UCSD-AML1 (cell line): ENCODE measurements at regions not wholly inside any gene's neighbourhood (a gene's known extent, or its start where the extent isn't known, plus 50 kb on each side); places are given as distances from the start of the nearest gene placed in this dataset.
"Not testable (repeated sequence)": the region's sequence is repeated elsewhere in the genome, so short reads cannot be mapped to it uniquely, and the experiment has no call there.

Experiments
- DNase-seq: peaks from one replicate; lab custom pipeline; 2025; ENCODE audit not compliant: unreplicated experiment; lab: John Stamatoyannopoulos, UW

GRCh38 chr6:152811785-152812184 lies 61.2 kb downstream of the VIP start:
- DNase-seq, result no peak

GRCh38 chr6:152815230-152815872 lies 64.8 kb downstream of the VIP start:
- no peak for DNase-seq

- no peak for DNase-seq
Observed at GRCh38 chr6:152816055-152816454, 65.5 kb downstream of the VIP start.

- DNase-seq, result no peak
Observed at GRCh38 chr6:152821525-152821924, 70.9 kb downstream of the VIP start.

GRCh38 chr6:152824666-152825065 lies 74.1 kb downstream of the VIP start:
- DNase-seq, result no peak

- no peak for DNase-seq
Observed at GRCh38 chr6:152828431-152828830, 77.8 kb downstream of the VIP start.

- not testable (repeated sequence) for DNase-seq
Observed at GRCh38 chr6:152834366-152834765, 83.8 kb downstream of the VIP start.

GRCh38 chr6:152836523-152836922 lies 85.9 kb downstream of the VIP start:
- no peak for DNase-seq

GRCh38 chr6:152845421-152845820 lies 94.8 kb downstream of the VIP start:
- no peak for DNase-seq

GRCh38 chr6:152846825-152847224 lies 96.2 kb downstream of the VIP start:
- DNase-seq, result no peak

GRCh38 chr6:152848919-152849318 lies 98.3 kb downstream of the VIP start:
- no peak for DNase-seq

GRCh38 chr6:152854086-152854795 lies 103.6 kb downstream of the VIP start:
- no peak for DNase-seq

- DNase-seq, result no peak
Observed at GRCh38 chr6:152858141-152858540, 107.5 kb downstream of the VIP start.

- DNase-seq, result no peak
Observed at GRCh38 chr6:152859225-152859624, 108.6 kb downstream of the VIP start.

GRCh38 chr6:152863618-152864326 lies 113.2 kb downstream of the VIP start:
- no peak for DNase-seq

- no peak for DNase-seq
Observed at GRCh38 chr6:152874267-152874666, 108.6 kb downstream of the FBXO5 start.

GRCh38 chr6:152874846-152875568 lies 107.8 kb downstream of the FBXO5 start:
- DNase-seq, result no peak

- no peak for DNase-seq
Observed at GRCh38 chr6:152879681-152880080, 103.2 kb downstream of the FBXO5 start.

GRCh38 chr6:152893187-152893586 lies 89.7 kb downstream of the FBXO5 start:
- DNase-seq, result no peak

GRCh38 chr6:152896923-152897322 lies 85.9 kb downstream of the FBXO5 start:
- no peak for DNase-seq

- DNase-seq, result peak; percentile 56
Observed at GRCh38 chr6:152897807-152898399, 84.9 kb downstream of the FBXO5 start.
